Ramos (cell line): ENCODE measurements at regions not wholly inside any gene's neighbourhood (a gene's known extent, or its start where the extent isn't known, plus 50 kb on each side); places are given as distances from the start of the nearest gene placed in this dataset.

Source experiments
- in situ Hi-C: fragments of 300-500 bp; cut with MboI; formaldehyde crosslinking; loops from one replicate; pipeline ENCODE4 v1.14.3; 2022; ENCODE audit warnings: low sequenced_read_pairs; ENCODE audit not compliant: unreplicated experiment

DNA sequence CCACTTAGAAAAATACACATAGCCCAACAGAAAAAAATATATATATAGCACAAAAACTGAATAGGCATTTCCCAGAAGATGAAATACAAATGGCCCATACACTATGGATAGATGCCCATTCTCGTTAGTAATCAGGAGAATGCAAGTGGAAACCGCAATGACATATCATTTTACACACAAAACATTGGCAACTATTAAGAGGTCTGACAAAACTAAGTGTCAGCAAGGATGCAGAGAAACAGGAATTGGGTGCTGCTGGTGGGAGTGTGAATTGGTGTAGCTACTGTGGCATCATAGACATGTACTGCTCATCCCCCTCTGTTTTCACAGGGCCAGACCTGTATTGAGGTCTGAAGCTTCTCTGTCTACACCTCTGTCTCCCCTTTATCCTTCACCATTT, 320.0 kb downstream of the IDS start:
- in situ Hi-C loops, result no loop called here

DNA sequence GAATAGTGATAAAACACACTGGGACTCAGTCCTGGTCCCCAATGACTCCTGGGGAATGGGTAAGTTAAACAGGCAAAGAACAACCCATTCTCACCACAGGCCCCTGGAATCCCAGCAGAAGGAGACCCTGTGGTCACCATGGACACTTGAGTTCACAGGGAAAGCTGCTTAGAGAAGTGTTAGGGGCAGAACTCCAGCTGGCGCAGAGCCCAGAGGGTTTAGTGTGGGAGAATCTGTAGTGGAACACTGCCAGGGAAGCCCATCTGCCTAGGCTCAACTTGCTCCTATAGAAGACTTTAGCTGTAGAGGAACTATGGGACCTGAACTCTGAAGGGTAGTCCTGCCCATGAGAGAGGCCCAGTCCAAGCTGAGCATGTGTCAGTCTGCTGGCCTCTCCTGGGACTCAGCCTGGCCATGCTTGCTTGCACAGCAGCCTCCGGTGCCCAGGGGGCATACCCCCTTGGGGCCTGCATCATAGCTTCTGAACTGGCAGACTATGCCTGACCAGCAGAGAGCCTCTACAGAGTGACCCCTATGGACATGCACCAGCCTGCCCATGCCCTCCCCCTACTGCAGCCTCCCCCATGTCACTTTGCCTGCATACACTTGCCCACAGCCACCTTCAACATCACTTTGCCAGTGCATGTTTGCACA, 343.5 kb downstream of the IDS start:
- in situ Hi-C loops, result no loop called here

DNA sequence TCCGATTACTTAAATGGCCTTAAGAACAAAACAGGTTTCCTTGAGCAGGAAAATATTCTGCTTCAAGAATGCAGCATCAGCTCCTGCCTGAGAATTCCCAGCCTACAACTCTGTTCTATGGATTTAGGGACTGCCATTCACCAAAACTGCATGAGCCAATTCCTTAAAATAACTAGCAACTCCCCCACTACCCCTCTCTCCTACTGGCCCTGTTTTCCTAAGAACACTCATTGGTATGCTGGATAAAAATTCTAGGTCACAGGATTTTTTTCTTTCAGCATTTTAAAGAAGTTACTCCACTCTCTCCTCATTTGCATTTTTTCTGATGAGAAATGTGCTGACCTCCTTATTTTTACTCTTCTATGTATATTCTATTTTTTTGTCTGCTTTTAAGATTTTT, 347.1 kb downstream of the IDS start:
- in situ Hi-C loops, result no loop called here

DNA sequence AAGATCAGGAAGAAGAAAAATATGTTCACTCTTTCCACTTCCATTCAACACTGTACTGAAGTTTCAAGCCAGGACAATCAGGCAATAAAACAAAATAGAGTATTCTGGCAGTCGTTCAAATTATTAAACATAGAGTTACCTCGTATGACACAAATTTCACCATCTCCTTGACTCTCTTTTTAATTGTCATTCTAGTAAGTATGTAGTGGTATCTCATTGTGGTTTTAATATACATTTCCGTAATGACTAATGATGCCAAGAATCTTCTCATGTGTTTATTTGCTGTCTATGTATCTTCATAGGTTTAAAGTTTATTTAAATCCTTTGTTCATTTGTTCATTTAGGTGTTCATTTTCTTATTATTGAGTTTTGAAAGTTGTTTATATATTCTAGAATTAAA, 352.2 kb downstream of the IDS start:
- in situ Hi-C loops, result no loop called here

DNA sequence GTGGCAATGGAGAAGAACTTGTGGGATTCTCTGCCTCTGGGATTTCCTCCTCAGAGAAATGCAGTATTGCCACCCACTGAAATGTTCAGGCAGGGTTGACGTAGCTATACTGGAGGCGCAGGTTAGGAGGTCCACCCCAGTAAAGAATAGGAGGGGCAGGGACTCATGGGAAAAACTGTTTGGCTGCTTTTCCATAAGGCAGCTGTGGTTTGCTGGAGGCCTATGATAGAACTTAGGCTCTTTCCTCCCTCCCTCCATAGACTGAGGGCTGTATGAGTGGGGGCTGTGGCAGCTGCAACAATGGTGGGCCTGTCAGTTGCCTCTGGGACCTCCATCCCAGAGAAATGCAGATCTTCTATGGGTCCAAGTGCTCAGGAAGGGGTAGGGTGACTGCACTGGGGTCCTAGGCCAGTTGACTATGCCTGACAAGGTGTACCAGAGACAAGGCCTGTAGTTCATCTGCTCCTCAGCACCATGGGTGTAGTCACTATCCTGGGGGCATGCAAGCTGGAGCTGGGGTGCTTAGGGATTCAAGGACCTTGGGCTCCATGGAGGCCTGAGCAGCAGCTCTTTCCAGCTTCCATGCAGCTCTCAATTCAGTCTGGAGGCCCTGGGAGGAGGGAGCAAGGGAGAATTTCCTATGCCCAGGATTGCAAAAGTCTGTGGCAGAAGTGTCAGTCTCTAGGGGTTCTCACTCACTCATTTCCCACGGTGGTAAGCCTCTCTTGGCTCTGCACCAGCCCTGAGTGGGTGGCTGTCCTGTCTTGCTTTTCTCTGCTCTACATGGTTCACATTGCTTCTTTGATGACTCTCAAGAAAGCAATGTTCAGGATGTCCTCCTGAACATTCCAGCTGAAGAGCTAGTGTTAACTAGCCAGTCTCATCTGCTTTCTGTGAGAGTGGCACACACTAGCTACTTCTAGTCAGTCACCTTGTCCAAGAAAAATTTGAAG, 353.0 kb downstream of the IDS start:
- in situ Hi-C loops, result no loop called here

DNA sequence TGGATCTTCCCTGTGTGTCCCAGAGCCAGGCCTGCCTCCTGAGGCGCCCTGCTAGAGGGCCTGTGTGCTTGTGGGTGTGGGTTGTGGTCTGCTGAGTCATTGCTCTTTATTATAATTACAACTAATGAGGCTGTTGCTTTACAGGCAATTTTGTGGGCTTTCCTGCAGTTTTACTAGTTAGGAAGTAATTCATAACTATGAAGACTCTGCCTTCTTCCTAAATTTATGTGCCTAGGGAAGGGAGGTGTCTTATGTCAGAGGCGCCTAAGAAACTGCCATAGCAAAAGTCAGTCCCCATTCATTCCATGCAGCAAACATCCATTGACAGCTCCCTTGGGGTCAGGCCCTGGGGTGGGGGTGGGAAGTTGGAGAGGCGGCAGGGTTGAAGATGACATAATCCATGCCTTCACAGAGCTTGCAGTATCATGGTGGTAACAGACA, 359.2 kb downstream of the IDS start:
- in situ Hi-C loops, result no loop called here

DNA sequence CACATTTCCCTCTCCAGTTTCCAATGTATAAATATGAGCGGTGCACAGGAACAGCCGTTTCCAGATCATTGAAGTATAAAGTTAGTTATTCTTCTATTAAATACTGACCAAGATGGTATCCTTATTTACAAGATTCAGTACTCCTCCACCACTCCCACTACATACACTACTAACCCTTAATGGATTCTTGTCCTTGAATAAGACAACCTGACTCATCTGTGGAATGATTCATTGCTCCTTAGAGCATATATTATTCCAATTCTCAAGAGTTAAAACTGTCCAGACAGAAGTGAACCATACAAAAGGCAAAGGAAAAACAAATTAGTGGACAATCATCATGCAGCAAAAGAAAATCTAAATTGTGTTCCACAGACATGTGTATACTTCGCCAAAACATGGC, 373.3 kb downstream of the IDS start:
- in situ Hi-C loops, result no loop called here

DNA sequence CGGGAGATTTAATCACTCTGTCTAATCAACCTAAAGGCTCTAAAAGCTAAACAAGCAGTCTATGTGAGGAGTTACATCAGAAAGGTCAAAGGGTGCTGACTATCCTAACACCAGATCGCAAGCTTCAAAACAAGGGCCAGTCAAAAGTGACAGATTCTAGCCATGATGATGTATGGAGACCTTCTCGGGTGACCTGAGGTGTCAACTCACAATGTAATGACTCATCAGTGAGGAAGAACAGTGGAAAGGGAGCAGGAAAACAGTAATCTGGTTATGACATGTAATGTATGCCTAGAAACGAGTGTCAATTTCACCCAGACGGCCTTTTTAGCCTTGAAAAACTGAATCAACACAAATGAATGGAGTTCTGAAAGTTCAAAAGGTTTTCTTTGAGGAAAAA, 375.3 kb downstream of the IDS start:
- in situ Hi-C loops, result no loop called here

DNA sequence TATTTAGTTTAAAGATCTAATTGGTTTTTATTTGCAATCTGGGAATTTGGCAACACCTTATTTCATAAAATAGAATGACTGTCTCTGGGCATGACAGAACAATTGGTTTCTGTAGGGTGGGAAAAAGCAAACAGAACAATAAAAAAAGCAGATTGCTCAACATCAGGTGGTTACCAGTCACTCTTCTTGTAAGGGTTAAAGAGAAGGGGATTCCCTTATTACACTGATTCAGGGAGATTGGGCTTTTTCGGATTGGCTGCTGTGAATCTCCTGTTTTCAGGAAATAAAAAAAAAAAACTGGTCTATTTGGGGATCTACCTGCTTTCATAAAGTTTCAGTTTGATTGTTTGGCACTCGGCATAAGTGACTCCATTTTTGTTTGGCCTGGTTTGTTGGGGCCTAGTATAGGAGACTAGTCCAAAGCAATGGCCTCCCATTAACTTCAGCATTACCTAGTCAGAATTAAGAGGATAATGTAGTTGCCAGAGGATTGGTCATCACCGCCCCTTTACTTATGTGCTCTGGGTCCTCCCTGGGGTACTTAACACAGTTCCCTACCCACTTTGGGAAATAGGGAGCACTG, 380.5 kb downstream of the IDS start:
- in situ Hi-C loops, result no loop called here

DNA sequence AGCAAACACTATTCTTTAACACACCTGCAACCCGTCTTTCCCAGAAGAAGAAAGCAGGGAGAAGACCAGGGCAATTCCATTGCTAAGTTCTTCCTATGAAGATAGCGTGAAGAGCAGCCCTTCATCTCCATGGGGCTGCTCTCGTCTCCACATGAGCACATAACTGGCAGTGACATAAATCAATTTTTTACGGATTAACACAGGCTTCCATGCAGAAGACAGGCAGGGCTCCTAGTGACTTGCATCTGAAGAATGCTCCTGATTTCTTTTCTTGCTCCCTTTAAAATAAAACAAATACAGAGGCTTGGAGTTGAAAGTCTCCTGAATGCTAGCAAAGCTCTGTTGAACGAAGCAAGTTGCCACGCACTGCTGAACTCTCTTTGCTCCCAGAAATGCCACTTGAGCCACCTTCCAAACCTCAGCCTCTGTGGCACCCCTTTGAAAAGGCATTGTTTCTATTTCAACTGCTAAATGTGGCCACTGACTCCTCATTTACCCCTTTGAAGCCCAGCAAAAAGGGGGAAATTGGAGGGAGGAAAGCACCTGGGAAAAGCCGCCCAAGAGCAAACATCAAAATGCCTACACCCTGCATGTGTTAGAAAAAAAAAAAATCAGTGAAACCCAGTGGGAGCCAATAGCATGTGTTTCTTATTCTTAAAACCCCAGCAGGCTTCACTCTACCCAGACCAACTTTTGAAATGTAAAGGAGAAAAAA, 383.7 kb downstream of the IDS start:
- in situ Hi-C loops, result no loop called here

DNA sequence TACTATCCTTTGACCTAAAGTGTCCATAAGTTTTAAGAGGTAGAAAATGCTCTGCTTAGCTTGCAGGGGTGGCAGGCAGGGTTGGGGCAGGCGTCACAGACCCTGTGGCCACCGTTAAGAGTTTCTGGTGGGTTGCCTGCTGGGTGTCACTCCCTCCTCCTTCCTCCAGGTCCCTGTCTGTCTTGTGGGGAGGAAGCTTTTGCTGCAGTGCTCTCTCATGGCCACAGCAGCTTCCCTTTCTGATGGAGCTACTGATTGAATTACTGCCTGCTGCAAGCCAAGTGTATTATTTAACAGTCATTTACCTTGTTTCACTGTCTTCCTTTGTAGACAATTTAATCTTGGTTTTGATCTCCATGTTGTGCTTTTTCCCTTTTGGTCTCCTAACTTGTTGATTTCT, 384.6 kb downstream of the IDS start:
- in situ Hi-C loops, result no loop called here

DNA sequence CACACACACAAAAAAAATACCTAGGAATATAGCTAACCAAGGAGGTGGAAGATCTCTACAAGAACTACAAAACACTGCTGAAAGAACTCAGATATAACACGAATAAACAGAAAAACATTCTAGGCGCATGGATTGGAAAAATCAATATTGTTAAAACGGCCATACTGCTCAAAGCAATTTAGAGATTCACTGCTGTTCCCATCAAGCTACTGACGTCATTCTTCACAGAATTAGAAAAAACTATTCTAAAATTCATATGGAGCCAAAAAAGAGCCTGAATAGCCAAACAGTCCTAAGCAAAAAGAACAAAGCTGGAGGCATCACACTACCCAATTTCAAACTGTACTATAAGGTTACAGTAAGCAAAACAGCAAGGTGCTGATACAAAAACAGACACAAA, 390.2 kb downstream of the IDS start:
- in situ Hi-C loops, result no loop called here

DNA sequence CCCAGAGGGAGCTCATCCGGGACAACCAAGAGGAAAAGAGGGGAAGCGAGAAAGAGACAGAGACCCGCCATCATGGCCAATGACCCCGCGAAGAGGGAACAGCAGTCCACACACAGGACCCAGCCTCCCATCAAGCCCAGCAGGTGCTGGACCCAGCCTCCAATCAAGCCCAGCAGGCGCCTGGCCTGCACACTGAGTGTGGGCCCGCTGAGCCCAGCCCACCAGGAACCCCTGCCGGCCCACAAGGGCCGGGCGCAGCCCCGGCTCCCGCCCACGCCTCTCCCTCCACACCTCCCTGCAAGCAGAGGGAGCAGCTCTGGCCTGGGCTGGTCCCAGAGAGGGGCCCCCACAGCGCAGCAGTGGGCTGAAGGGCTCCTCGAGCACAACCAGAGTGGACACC, 391.1 kb downstream of the IDS start:
- in situ Hi-C loops, result no loop called here

DNA sequence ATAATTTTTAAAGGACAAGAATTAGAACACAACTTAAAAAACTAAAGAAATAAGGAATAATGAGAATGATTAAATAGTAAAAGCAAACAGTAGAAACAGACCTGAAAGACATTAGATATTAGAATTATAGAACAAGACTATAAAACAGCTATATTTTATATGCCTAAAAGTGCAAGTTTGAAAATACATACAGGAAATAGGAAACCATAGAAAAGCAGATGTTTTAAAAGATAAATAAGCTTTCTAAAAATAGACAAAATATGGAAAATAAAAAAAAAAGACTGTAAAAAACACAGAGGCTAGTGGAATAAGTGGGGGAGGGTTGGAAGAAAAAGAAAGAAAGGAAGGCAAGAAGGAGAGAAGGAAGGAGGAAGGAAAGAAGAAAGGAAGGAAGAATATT, 407.3 kb downstream of the IDS start:
- in situ Hi-C loops, result no loop called here

DNA sequence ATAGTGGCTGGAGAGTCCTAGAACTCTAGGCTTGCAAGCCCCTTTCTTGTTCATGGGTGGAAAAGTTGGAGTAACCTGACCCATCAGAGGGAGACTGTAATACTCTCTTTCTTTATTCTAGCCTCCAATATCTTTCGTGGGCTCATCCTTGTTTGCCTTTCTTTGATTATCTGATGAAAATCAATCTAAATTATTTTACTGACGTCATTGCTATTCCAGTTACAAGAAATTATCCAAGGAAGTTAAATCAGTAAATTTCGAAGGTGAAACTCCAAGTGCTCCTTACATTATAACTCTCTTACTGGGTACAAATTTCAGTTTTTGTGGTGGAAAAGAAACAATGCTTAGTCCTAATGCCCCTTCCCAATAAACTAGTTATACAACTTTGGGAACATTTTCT, 412.9 kb downstream of the IDS start:
- in situ Hi-C loops, result no loop called here

DNA sequence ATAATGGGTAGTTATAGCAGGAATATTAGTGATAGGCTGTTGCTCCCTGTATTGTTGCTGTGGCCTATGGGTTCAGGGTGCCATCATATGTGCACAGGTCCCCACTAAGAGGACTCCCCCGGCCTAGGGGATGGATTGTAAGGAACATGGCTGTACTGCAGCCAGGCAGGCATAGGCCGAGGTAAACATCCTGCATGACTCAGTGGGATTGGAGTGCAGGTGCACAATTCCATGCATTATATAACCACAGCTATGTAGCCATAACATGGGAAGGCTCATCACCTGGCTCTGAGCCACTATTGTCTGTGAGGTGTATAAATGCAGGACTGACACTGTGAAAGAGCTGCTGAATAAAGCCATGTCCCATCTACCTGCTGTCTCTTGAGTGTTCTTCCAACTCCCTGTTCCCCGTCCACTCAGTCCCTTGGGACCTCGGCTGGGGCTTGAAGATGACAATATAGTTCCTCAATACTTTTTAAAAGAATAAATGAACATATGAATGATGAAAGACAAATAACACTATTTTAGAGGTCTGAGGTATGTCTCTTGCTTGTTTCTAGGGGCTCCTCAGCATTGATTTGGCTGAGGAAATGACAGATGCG, 425.2 kb downstream of the IDS start:
- in situ Hi-C loops, result no loop called here

DNA sequence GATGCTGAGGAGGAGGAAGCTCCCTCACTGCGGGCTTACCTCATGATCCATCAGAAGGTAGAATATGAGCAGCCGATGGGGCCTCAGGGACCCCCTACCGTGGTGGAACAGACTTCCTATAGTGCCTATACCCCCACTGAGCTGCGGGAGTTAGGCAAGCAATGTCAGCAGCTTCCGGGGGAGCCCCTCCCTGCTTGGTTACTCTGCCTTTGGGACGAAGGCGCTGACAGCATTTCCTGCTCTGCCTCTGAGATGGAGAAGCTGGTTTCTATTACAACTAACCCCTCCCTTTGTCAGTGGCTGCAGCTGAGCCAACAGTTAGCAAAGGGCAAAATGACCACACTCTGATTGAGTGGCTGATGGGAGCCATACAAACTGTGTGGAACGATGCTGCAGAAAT, 430.7 kb downstream of the IDS start:
- in situ Hi-C loops, result no loop called here

DNA sequence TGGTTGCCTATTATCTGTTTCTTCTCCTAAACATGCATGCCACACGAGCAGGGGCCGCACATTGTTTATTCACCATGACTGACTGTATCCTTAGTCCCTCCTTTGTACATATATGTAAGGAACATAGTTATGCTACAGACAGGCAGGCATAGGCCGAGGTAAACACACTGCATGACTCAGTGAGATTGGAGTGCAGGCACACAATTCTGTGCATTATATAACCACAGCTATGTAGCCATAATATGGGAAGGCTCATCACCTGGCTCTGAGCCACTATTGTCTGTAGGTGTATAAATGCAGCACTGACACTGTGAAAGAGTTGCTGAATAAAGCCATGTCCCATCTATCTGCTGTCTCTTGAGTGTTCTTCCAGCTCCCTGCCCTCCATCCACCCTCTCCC, 431.6 kb downstream of the IDS start:
- in situ Hi-C loops, result no loop called here

DNA sequence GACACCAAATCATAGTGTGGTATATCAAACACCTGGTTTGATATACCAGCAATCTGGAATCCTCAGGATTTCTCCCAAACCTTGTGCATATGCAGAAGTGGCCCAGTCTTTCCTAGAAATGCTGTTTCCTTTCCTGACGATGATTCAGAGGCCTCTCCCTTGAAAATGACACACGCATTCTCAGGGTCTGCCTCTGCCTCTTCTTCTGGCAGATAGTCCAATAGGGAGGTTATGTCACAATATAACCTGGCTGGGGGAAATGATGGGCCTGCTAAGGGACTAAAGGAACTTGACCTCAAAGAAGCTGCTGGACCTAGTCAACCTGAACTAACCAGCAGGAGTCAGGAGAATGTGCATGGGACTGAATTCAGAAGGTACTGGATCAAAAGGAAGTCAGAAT, 435.2 kb downstream of the IDS start:
- in situ Hi-C loops, result no loop called here

DNA sequence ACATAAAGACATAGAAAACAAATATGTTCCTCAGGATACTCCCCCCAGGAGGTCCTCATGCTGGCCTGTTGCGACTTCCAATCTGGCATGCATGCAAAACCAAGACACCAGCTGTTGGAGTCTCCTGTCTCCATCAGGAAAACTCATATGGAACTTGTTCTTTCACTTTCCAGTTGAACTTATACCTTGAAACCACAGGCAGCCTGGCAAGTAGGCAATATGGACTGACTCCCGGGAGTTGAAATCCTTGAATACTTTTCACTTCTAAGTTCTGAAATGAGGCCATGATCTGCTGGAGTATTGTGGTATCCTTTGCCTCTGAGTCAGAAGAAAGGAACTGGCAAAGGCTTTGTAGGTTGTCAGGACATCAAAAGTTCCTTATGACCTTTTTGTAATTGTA, 444.2 kb downstream of the IDS start:
- in situ Hi-C loops, result no loop called here
